ENCODE measurements at regions not wholly inside any gene's neighbourhood (a gene's known extent, or its start where the extent isn't known, plus 50 kb on each side); places are given as distances from the start of the nearest gene placed in this dataset.
"Not testable (repeated sequence)": the region's sequence is repeated elsewhere in the genome, so short reads cannot be mapped to it uniquely, and the experiment has no call there.

DNA sequence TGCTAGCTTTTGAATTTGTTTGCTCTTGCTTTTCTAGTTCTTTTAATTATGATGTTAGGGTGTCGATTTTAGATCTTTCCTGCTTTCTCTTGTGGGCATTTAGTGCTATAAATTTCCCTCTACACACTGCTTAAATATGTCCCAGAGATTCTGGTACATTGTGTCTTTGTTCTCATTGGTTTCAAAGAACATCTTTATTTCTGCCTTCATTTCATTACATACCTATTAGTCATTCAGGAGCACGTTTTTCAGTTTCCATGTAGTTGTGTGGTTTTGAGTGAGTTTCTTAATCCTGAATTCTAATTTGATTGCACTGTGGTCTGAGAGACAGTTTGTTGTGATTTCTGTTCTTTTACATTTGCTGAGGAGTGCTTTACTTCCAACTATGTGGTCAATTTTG, 51.2 kb upstream of the MB21D2 start:
- not testable (repeated sequence) for H3K4me1 Mint-ChIP-seq, ATAC-seq, H3K36me3 Mint-ChIP-seq, H3K9me3 Mint-ChIP-seq, H3K4me3 Mint-ChIP-seq, H3K27ac Mint-ChIP-seq
- H3K27me3 Mint-ChIP-seq: peaks cover 50% of the 10 kb centered on the region

DNA sequence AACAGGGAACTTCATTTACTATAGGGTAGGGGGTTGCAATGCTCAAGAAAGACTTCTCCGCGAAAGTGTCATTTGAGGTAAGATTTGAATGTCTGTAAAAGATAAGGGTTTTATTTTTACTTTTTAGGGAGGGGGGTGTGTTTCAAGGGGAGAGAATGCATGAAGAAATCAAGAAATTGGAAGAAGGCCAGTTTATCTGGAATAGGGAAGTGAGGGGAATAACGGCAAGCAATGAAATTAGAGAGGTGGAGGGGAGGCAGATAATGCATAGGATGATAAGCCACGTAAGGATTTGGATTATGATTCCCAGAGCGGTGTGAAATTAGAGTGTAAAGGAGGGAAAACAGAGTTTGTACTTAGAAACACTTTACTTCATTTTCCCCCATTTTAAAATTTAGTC, 63.0 kb upstream of the MB21D2 start:
- Mint-ChIP-seq H3K27ac (no peak overlapping the region), H3K4me3 (no peak overlapping the region), H3K9me3 (peaks cover 11% of the 10 kb centered on the region), H3K4me1 (no peaks in the 10 kb centered on the region), H3K36me3 (no peaks in the 10 kb centered on the region), H3K27me3 (peaks cover 22% of the 10 kb centered on the region)
- ATAC-seq: no peak

DNA sequence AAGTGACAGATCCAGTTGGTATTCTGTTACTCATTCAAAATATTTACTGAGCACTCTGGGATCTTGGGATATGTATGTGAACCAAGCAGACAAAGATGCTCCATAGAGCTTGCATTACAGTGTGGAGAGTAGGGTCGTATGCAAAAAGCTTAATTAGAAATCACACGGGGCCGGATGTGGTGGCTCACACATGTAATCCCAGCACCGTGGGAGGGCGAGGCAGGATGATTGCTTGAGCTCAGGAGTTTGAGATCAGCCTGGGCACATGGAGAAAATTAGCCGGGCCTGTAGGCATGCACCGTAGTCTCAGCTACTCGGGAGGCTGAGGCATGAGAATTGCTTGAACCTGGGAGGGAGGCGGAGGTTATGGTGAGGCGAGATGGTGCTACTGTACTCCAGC, 68.7 kb upstream of the MB21D2 start:
- H3K9me3 Mint-ChIP-seq: no peaks in the 10 kb centered on the region
- no peak overlapping the region for H3K4me3 Mint-ChIP-seq
- no peaks in the 10 kb centered on the region for H3K27me3 Mint-ChIP-seq
- H3K27ac Mint-ChIP-seq: no peak overlapping the region
- no peaks in the 10 kb centered on the region for H3K4me1 Mint-ChIP-seq
- no peaks in the 10 kb centered on the region for H3K36me3 Mint-ChIP-seq
- ATAC-seq: no peak

DNA sequence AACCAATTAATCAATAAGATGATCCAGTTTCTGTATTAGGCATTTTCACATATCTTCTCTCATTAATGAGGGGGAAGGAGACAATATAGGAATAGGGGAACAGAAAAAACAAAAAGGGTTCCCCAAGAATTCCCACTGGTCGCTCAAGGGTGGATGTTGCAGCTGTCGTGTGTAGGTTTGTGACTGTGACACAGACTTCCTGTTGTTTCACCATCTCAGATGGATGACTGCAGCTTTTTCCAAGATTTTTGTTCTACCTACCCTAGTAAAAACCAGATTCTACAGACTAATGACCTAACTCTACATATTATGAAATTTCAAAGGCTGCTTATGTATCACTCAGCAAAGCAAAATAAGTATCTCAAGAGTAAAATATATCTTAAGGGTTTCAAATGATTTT, 73.7 kb upstream of the MB21D2 start:
- Mint-ChIP-seq H3K4me3 (no peak overlapping the region), H3K27ac (no peak overlapping the region), H3K36me3 (no peaks in the 10 kb centered on the region), H3K9me3 (no peaks in the 10 kb centered on the region), H3K27me3 (peaks cover 3% of the 10 kb centered on the region), H3K4me1 (peaks cover 5% of the 10 kb centered on the region)
- ATAC-seq: no peak

DNA sequence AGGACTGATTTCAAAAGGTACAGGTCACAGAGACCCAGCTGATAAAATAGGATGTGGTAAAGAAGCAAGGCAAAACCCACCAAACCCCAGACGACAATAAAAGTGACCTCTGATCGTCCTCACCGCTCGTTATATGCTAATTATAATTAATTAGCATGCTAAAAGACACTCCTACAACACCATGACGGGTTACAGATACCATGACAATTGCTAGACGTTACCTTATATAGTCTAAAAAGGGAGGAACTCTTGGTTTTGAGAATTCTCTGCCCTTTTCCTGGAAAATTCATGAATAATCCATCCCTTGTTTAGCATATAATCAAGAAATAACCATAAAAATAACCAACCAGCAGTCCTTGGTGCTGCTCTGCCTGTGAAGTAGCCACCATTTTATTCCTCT, 74.7 kb upstream of the MB21D2 start:
- Mint-ChIP-seq H3K27ac (no peak overlapping the region), H3K4me1 (peaks cover 5% of the 10 kb centered on the region), H3K36me3 (no peaks in the 10 kb centered on the region), H3K27me3 (peaks cover 13% of the 10 kb centered on the region), H3K4me3 (no peak overlapping the region), H3K9me3 (no peaks in the 10 kb centered on the region)
- ATAC-seq: no peak

DNA sequence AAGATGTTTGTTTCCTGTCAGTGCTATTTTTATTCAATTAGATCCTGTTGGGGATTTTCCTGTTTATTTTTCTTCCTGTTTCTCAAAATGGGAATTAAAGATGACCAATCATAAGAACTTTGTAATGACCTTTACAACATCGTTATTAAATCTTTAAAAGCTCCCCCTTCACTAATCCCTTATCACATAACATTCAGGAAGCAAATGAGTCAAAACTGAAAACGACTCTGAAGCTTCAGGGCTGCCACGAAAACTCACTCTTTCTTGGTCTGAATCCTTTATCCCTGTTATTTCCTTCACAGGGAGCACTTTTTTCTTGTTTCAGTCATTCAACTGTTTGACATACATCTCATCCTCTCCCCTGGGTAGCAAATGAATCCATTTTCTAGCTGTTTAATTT, 75.8 kb upstream of the MB21D2 start:
- ATAC-seq: no peak
- Mint-ChIP-seq H3K9me3 (no peaks in the 10 kb centered on the region), H3K36me3 (no peaks in the 10 kb centered on the region), H3K27me3 (peaks cover 13% of the 10 kb centered on the region), H3K4me3 (no peak overlapping the region), H3K27ac (no peak overlapping the region), H3K4me1 (peaks cover 5% of the 10 kb centered on the region)

DNA sequence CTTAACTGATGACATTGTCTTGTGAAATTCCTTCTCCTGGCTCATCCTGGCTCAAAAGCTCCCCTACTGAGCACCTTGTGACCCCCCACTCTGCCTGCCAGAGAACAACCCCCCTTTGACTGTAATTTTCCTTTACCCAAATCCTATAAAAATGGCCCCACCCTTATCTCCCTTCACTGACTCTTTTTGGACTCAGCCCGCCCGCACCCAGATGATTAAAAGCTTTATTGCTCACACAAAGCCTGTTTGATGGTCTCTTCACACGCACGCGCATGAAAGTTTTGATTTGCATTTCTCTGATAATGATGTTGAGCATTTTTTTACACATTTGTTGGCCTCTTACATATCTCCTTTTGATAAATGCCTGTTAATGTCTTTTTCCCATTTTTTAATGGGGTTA, 83.5 kb upstream of the MB21D2 start:
- ATAC-seq, H3K36me3 Mint-ChIP-seq, H3K27ac Mint-ChIP-seq, H3K9me3 Mint-ChIP-seq, H3K4me1 Mint-ChIP-seq, H3K4me3 Mint-ChIP-seq: not testable (repeated sequence)
- peaks cover 22% of the 10 kb centered on the region for H3K27me3 Mint-ChIP-seq

DNA sequence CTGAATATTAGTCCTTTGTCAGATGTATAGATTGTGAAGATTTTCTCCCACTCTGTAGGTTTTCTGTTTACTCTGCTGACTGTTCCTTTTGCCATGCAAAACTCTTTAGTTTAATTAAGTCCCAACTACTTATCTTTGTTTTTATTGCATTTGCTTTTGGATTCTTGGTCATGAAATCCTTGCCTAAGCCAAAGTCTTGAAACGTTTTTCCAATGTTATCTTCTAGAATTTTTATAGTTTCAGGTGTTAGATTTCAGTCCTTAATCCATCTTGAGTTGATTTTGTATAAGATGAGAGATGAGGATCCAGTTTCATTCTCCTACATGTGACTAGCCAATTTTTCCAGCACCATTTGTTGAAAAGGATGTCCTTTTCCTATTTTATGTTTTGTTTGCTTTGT, 86.0 kb upstream of the MB21D2 start:
- H3K27ac Mint-ChIP-seq, ATAC-seq, H3K36me3 Mint-ChIP-seq, H3K9me3 Mint-ChIP-seq, H3K4me1 Mint-ChIP-seq, H3K4me3 Mint-ChIP-seq: not testable (repeated sequence)
- H3K27me3 Mint-ChIP-seq: peaks cover 25% of the 10 kb centered on the region

DNA sequence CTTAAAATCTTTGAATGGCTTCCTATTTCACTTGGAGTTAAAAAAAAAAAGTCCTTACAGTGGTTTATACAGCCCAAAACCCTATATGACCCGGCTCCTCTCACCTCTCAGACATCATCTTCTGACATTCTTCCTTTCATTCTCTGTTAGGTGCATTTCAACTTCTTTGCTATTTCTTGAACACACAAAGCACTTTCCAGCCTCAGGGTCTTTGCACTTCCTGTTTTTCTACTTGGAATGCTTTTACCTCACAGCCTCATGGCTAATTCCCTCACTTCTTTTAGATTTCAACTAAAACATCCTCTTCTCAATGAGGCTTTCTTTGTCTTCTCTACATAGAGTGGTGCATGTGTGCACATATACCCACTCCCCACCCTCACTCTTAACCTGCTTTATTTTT, 91.0 kb upstream of the MB21D2 start:
- H3K27me3 Mint-ChIP-seq: peaks cover 31% of the 10 kb centered on the region
- peaks cover 12% of the 10 kb centered on the region for H3K9me3 Mint-ChIP-seq
- no peak for ATAC-seq
- no peak overlapping the region for H3K27ac Mint-ChIP-seq
- no peaks in the 10 kb centered on the region for H3K36me3 Mint-ChIP-seq
- no peak overlapping the region for H3K4me3 Mint-ChIP-seq
- no peaks in the 10 kb centered on the region for H3K4me1 Mint-ChIP-seq

DNA sequence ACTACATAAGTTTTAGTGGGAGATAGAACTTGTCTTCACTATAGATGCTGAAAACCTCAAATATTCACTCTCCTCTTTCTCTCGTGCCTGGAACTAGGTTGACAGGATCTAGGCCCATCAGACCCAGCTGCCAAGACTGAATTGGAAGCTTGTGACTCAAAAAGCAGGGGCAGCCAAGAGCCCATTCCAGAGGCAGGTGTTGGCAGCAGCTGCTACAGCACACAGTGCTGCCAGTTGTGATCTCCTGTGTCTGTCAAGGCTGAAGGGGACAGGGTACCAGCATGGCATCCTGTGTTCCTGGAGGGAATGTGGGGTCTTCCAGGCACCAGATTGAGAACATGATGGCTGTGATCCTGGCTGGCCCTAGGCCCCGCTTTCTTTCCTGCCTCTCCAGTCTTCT, 92.5 kb upstream of the MB21D2 start:
- peaks cover 12% of the 10 kb centered on the region for H3K9me3 Mint-ChIP-seq
- H3K36me3 Mint-ChIP-seq: no peaks in the 10 kb centered on the region
- H3K27ac Mint-ChIP-seq: no peak overlapping the region
- ATAC-seq: no peak
- peaks cover 29% of the 10 kb centered on the region for H3K27me3 Mint-ChIP-seq
- no peak overlapping the region for H3K4me3 Mint-ChIP-seq
- no peaks in the 10 kb centered on the region for H3K4me1 Mint-ChIP-seq

DNA sequence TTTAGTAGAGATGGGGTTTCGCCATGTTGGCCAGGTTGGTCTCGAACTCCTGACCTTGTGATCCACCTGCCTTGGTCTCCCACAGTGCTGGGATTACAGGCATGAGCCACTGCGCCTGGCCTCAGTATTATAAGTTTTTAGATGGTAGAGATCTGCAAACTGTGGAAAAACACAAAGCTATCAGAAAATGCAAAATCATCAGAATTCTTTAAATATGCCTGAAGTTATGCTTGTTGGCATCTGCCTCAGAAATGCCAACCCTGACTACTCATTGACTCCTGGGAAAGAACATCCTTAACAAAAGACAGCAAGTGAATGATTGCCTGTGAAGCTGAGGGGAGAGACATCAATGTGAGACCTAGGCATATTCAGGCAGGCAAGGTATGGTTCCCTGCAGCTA, 94.3 kb upstream of the MB21D2 start:
- H3K4me3 Mint-ChIP-seq: no peak overlapping the region
- no peaks in the 10 kb centered on the region for H3K4me1 Mint-ChIP-seq
- H3K27ac Mint-ChIP-seq: no peak overlapping the region
- peaks cover 7% of the 10 kb centered on the region for H3K9me3 Mint-ChIP-seq
- H3K36me3 Mint-ChIP-seq: no peaks in the 10 kb centered on the region
- no peak for ATAC-seq
- H3K27me3 Mint-ChIP-seq: peaks cover 21% of the 10 kb centered on the region

DNA sequence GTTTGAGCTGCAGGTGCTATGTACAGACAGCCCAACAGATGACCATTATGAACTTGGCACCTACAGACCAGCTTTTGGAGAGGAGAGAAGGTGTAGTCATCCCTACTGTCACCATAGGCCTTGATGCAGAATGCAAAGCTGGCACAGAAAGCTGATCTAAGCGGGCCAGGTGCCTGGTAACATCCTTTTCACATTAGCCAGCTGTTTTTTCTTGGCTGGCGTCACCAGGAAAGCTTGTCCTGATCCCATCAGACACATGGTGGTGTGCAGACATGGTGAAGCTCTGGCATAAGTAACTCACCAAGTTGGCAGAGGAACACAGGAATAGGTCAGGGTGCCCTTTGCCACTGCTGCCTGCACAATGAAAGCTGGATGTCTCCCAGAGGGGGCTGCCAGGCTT, 97.2 kb upstream of the MB21D2 start:
- Mint-ChIP-seq H3K9me3 (peaks cover 7% of the 10 kb centered on the region), H3K27me3 (peaks cover 8% of the 10 kb centered on the region), H3K4me3 (no peak overlapping the region), H3K27ac (no peak overlapping the region), H3K4me1 (no peaks in the 10 kb centered on the region), H3K36me3 (no peaks in the 10 kb centered on the region)
- ATAC-seq: no peak

DNA sequence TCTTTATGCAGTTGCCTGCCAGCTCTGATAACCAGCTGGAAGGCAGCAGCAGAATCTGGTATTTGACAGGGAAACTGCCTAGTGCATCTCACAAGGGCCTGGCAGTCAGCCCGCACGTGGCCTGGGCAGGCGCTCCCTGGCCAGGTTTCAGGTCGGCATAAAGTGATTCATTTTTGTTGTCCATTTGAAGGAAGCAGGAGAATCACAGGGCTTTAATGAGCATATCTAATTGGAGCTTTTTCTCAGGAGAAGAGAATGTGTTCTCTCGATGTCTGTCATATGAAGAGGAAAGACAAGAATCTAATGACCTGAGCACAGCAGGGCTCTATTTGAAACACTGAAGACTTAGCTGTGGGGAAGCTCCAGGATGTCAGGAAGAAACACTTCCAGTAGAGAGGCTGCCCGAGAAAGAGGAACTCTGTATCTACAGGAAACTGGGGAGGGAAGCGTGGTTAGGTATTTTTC, 98.8 kb upstream of the MB21D2 start:
- Mint-ChIP-seq H3K9me3 (peaks cover 7% of the 10 kb centered on the region), H3K27me3 (peaks cover 8% of the 10 kb centered on the region), H3K4me3 (no peak overlapping the region), H3K4me1 (no peaks in the 10 kb centered on the region), H3K36me3 (no peaks in the 10 kb centered on the region), H3K27ac (no peak overlapping the region)
- no peak for ATAC-seq

DNA sequence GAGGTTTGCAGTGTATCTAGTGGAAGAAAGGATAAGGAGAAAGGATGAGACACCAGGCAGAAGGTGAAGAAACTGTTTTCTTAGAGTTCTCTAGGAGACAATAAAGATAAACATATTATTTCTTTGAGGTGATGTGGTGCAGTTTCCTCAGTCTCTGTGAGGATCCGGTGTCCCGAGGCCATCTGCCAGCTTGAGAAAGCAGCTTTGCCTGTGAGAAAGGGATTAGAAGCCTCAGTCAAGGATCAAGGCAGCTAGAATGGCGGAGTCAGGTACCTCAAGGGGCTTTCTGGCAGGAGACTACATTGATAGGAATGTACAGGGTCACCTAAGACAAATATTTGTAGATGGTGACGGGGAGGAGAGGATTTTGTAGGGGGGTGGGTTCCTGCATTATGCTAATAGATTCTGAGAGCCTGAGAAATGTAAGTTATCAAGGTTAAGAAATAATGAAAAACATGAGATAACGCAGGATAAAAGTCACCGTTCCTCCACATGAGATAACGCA, 103.9 kb upstream of the MB21D2 start:
- ATAC-seq: no peak
- Mint-ChIP-seq H3K4me1 (peaks cover 6% of the 10 kb centered on the region), H3K4me3 (no peak overlapping the region), H3K9me3 (no peaks in the 10 kb centered on the region), H3K27me3 (peaks cover 23% of the 10 kb centered on the region), H3K36me3 (no peaks in the 10 kb centered on the region), H3K27ac (no peak overlapping the region)

DNA sequence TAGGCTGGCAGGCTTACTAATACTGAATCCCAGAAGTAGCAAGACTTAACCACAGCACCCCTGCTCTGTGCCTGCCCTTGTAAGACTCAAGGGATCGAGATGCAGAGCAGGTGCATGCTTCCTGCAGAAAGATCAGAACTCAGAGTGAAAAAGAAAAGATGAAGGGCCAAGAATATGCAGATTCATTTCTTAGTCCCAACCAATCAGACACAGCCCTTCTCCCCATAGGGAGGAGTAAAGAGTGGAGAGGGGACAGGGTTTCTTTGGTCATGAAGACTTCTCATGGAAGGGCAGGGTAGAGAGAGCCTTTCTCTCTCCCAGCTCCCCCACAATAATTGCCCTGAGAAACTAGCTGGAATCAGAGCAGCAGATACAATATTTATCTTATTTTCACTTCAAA, 105.6 kb upstream of the MB21D2 start:
- ATAC-seq: no peak
- H3K4me1 Mint-ChIP-seq: peaks cover 6% of the 10 kb centered on the region

DNA sequence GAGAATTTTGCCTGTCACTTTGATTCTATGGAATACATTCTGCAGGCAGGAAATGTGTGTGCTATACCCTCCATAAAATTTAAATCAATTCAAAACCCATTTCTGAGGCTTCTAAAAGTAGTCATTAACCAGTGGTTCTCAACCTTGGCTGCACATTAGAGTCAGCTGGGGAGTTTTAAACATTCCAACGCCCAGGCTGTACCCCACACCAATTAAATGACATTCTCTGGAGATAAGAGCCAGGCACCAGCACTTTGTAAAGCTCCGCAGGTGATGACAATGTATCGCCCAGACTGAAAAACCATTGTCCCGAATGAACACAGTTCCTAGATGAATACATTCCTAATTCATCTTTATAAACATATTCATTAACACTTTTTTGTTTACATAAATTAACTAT, 110.6 kb upstream of the MB21D2 start:
- Mint-ChIP-seq H3K4me1 (peaks cover 2% of the 10 kb centered on the region), H3K36me3 (no peaks in the 10 kb centered on the region), H3K27me3 (peaks cover 25% of the 10 kb centered on the region), H3K4me3 (no peak overlapping the region), H3K9me3 (no peaks in the 10 kb centered on the region), H3K27ac (no peak overlapping the region)
- ATAC-seq: no peak

More for the DNA sequence above, 105.6 kb upstream of the MB21D2 start:
- Mint-ChIP-seq H3K4me3 (no peak overlapping the region), H3K36me3 (no peaks in the 10 kb centered on the region), H3K9me3 (no peaks in the 10 kb centered on the region), H3K27ac (no peak overlapping the region), H3K27me3 (peaks cover 37% of the 10 kb centered on the region)

DNA sequence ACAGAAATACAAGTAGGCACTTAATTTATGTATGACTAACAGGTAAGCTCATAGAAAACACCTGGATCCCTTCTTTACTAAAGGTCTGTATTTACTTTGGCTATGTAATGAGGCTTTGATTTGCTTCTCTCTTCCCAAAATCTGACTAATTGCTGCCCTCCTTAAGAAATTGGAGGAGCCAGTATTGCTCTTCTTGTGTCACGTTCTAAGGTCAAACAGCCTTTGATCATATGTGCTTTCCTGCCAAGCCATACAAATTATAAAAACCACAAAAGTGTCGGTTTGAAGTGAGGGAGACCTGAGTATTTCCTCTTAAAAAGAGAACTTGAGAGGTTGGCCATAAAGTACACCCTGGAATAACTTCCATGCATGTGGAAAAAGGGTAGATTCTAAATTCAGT, 112.1 kb upstream of the MB21D2 start:
- H3K4me1 Mint-ChIP-seq: no peaks in the 10 kb centered on the region
- no peaks in the 10 kb centered on the region for H3K36me3 Mint-ChIP-seq
- H3K27ac Mint-ChIP-seq: no peak overlapping the region
- H3K27me3 Mint-ChIP-seq: peaks cover 18% of the 10 kb centered on the region
- ATAC-seq: no peak
- H3K4me3 Mint-ChIP-seq: no peak overlapping the region
- no peaks in the 10 kb centered on the region for H3K9me3 Mint-ChIP-seq

Data from stimulated activated memory B cell treated with anti-CD40 and anti-IgM and Interleukin-4, amounts not matched to agents 10 μg/mL and 1 μg/mL and 100 μg/mL, for 72 hours (primary cell).